H9 (cell line): ENCODE measurements at regions not wholly inside any gene's neighbourhood (a gene's known extent, or its start where the extent isn't known, plus 50 kb on each side); places are given as distances from the start of the nearest gene placed in this dataset.

Experiments
- DNase-seq: peaks from one replicate; pipeline ENCODE4 v3.0.0-alpha.2; 2017
- H2AFZ ChIP-seq: one replicate; pipeline ENCODE4 v1.6.1; 2013; ENCODE audit warnings: mild to moderate bottlenecking, low read length, control low read depth, moderate library complexity
- H2AK5ac ChIP-seq: 2 replicates; pipeline ENCODE4 v1.6.1; 2013; ENCODE audit warnings: low read length, control low read depth, mixed read lengths; ENCODE audit not compliant: insufficient read length
- H2BK120ac ChIP-seq: one replicate; pipeline ENCODE4 v1.6.1; 2013; ENCODE audit warnings: low read depth, mild to moderate bottlenecking, low read length, control low read depth, inconsistent platforms; ENCODE audit not compliant: poor library complexity, severe bottlenecking
- H2BK12ac ChIP-seq: 2 replicates; pipeline ENCODE4 v1.6.1; 2013; ENCODE audit warnings: low read length, control low read depth, mixed read lengths, low read depth; ENCODE audit not compliant: insufficient read length
- H2BK15ac ChIP-seq: 2 replicates; pipeline ENCODE4 v1.6.1; 2013; ENCODE audit warnings: low read depth, low read length, control low read depth
- H2BK20ac ChIP-seq: one replicate; pipeline ENCODE4 v1.6.1; 2013; ENCODE audit warnings: low read depth, mild to moderate bottlenecking, low read length, control low read depth, inconsistent platforms; ENCODE audit not compliant: poor library complexity, severe bottlenecking
- H2BK5ac ChIP-seq: 2 replicates; pipeline ENCODE4 v1.6.1; 2013; ENCODE audit warnings: low read length, control low read depth, mixed read lengths; ENCODE audit not compliant: insufficient read length
- H3K14ac ChIP-seq: 2 replicates; pipeline ENCODE4 v1.6.1; 2013; ENCODE audit warnings: low read length, control low read depth; ENCODE audit not compliant: insufficient read depth
- H3K18ac ChIP-seq: 2 replicates; pipeline ENCODE4 v1.6.1; 2013; ENCODE audit warnings: low read depth, mild to moderate bottlenecking, mixed read lengths, low read length, control low read depth; ENCODE audit not compliant: insufficient read length
- H3K23ac ChIP-seq: 2 replicates; pipeline ENCODE4 v1.6.1; 2013; ENCODE audit warnings: low read length, control low read depth, mixed read lengths, low read depth; ENCODE audit not compliant: insufficient read length
- H3K23me2 ChIP-seq: 2 replicates; pipeline ENCODE4 v1.6.1; 2013; ENCODE audit warnings: low read depth, mild to moderate bottlenecking, mixed read lengths, low read length, control low read depth; ENCODE audit not compliant: insufficient read length, poor library complexity, severe bottlenecking
- H3K27ac ChIP-seq: 2 replicates; pipeline ENCODE4 v1.5.1; 2013; ENCODE audit warnings: low read length, control low read depth, mixed read lengths, low read depth; ENCODE audit not compliant: insufficient read length
- H3K27me3 ChIP-seq: 2 replicates; pipeline ENCODE4 v1.6.1; 2013; ENCODE audit warnings: low read length, control low read depth, inconsistent platforms; ENCODE audit not compliant: insufficient read depth
- H3K4ac ChIP-seq: 2 replicates; pipeline ENCODE4 v1.6.1; 2013; ENCODE audit warnings: low read depth, mild to moderate bottlenecking, control low read depth, inconsistent platforms, low read length, moderate library complexity
- H3K4me1 ChIP-seq: 2 replicates; pipeline ENCODE4 v1.6.1; 2013; ENCODE audit warnings: low read length, control low read depth, inconsistent platforms; ENCODE audit not compliant: insufficient read depth
- H3K4me2 ChIP-seq: 2 replicates; pipeline ENCODE4 v1.6.1; 2013; ENCODE audit warnings: low read length, control low read depth, mixed read lengths; ENCODE audit not compliant: insufficient read length, insufficient read depth
- H3K56ac ChIP-seq: 2 replicates; pipeline ENCODE4 v1.6.1; 2013; ENCODE audit warnings: low read depth, mild to moderate bottlenecking, mixed read lengths, low read length, control low read depth; ENCODE audit not compliant: insufficient read length
- H3K79me1 ChIP-seq: 2 replicates; pipeline ENCODE4 v1.6.1; 2013; ENCODE audit warnings: low read depth, mild to moderate bottlenecking, moderate library complexity, low read length, control low read depth, inconsistent platforms; ENCODE audit not compliant: insufficient read depth, poor library complexity, severe bottlenecking
- H3K79me2 ChIP-seq: 2 replicates; pipeline ENCODE4 v1.6.1; 2013; ENCODE audit warnings: low read length, control low read depth, inconsistent platforms; ENCODE audit not compliant: insufficient read depth
- H3K9ac ChIP-seq: 2 replicates; pipeline ENCODE4 v1.6.1; 2013; ENCODE audit warnings: low read length, control low read depth, mixed read lengths; ENCODE audit not compliant: insufficient read length; ENCODE audit errors: extremely low read depth
- H3K9me3 ChIP-seq: one replicate; pipeline ENCODE4 v1.6.1; 2013; ENCODE audit warnings: low read depth, low read length, inconsistent platforms; ENCODE audit not compliant: control insufficient read depth
- H3T11ph ChIP-seq: one replicate; pipeline ENCODE4 v1.6.1; 2013; ENCODE audit warnings: mild to moderate bottlenecking, low read length, control low read depth, inconsistent platforms
- H4K20me1 ChIP-seq: one replicate; pipeline ENCODE4 v1.6.1; 2013; ENCODE audit not compliant: control insufficient read depth, insufficient read length, insufficient read depth
- H4K5ac ChIP-seq: 2 replicates; pipeline ENCODE4 v1.6.1; 2013; ENCODE audit warnings: low read depth, mild to moderate bottlenecking, mixed read lengths, low read length, control low read depth; ENCODE audit not compliant: insufficient read length
- H4K8ac ChIP-seq: replicated peaks from 2 replicates; pipeline ENCODE4 v1.6.1; 2013; ENCODE audit warnings: low read length, control low read depth, mixed read lengths, low read depth; ENCODE audit not compliant: insufficient read length
- H4K91ac ChIP-seq: 2 replicates; pipeline ENCODE4 v1.6.1; 2013; ENCODE audit warnings: low read depth, mild to moderate bottlenecking, moderate library complexity, mixed read lengths, low read length, control low read depth; ENCODE audit not compliant: insufficient read length
- H3K27ac Mint-ChIP-seq, 3 experiments: 2 replicates in 2 of 3; 3 replicates in 1 of 3; pipeline ENCODE4 v1.8.0; 2020 to 2021; ENCODE audit warnings: mixed read lengths in 3 of 3, mild to moderate bottlenecking in 1 of 3, moderate library complexity in 1 of 3
- H3K27me3 Mint-ChIP-seq: 2 replicates; pipeline ENCODE4 v1.8.0; 2021; ENCODE audit warnings: low read depth, mild to moderate bottlenecking, moderate library complexity, mixed read lengths
- H3K36me3 Mint-ChIP-seq, 3 experiments: 2 replicates in 2 of 3; 3 replicates in 1 of 3; pipeline ENCODE4 v1.8.0; 2020 to 2021; ENCODE audit warnings: low read depth in 3 of 3, mixed read lengths in 3 of 3; ENCODE audit not compliant: insufficient read depth in 1 of 3
- H3K4me1 Mint-ChIP-seq, 2 experiments: 2 replicates each; pipeline ENCODE4 v1.8.0; 2020; ENCODE audit warnings: mixed read lengths in 2 of 2
- H3K4me3 Mint-ChIP-seq, 2 experiments: 2 replicates in 1 of 2; 3 replicates in 1 of 2; pipeline ENCODE4 v1.8.0; 2020 to 2021; ENCODE audit warnings: mild to moderate bottlenecking in 2 of 2, mixed read lengths in 2 of 2, moderate library complexity in 1 of 2
- H3K9me3 Mint-ChIP-seq, 2 experiments: 2 replicates in 1 of 2; 3 replicates in 1 of 2; pipeline ENCODE4 v1.8.0; 2020; ENCODE audit warnings: mild to moderate bottlenecking in 2 of 2, mixed read lengths in 2 of 2, moderate library complexity in 1 of 2
- WGBS: extraction: QIAGEN DNeasy Blood & Tissue Kit; methylation state at CpG from one replicate; pipeline ENCODE4 v1.1.7; 2013; ENCODE audit warnings: missing lambda C conversion rate, low lambda C conversion rate, mixed read lengths; ENCODE audit not compliant: insufficient read length; ENCODE audit errors: extremely low coverage; 5-methylcytosine and 5-hydroxymethylcytosine counted together
- TF ChIP-seq, protein P1 (sequence below): fragments of 200-600 bp; sonication (generic); conservative IDR thresholded peaks from 3 replicates; pipeline ENCODE4 v1.8.0; 2021; ENCODE audit warnings: antibody characterized with exemption, mild to moderate bottlenecking

DNA sequence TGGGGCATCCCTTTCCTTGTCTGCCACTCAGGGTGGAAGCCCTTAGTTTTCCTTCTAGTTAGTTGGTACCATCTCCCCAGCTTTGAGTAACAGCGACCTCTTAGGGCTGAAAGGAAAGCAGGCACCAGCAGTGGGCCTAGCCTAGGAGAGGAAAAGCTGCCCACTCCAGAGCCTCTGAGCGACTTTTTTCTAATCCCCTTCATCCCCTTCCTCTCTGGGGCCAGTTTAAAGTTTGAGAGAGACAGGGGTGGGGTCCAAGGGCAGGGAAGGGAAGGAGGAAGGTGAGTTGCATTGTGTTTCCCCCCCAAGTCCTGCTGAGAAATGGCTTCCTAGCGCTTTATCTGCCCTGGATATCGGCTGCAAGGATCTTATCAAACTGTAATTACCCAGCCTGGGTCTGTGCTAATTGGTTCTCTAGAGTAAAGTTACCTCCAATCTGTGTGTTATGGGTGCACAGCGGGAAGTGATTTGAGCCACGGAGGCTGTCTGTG is 573.9 kb upstream of the CADM1 start:
- H3K23me2 ChIP-seq, result no peaks in the 10 kb centered on the region
- peaks cover 2 to 4% of the 10 kb centered on the region in 2 experiments; a peak in 2 of 4 replicates for H3K4me1 Mint-ChIP-seq
- no peak overlapping the region for H2BK15ac ChIP-seq
- no peak overlapping the region for H3T11ph ChIP-seq
- no peak overlapping the region for H4K5ac ChIP-seq
- H3K56ac ChIP-seq, result no peak overlapping the region
- H4K20me1 ChIP-seq, result no peaks in the 10 kb centered on the region
- H4K8ac ChIP-seq, result no peak overlapping the region
- no peaks in the 10 kb centered on the region for H3K27me3 ChIP-seq
- no peak overlapping the region for H2BK12ac ChIP-seq
- no peak overlapping the region for H2BK5ac ChIP-seq
- no peak overlapping the region for H3K23ac ChIP-seq
- no peaks in the 10 kb centered on the region for H3K9me3 Mint-ChIP-seq
- no peak overlapping the region for H2AK5ac ChIP-seq
- H3K9me3 ChIP-seq, result no peaks in the 10 kb centered on the region
- peak overlapping the region in 1 of 3 experiments; percentile 12; a peak in 1 of 7 replicates for H3K27ac Mint-ChIP-seq
- no peak overlapping the region for H2AFZ ChIP-seq
- no peak overlapping the region for H3K4me2 ChIP-seq
- no peak overlapping the region for H3K27ac ChIP-seq
- TF ChIP-seq, protein P1, sequence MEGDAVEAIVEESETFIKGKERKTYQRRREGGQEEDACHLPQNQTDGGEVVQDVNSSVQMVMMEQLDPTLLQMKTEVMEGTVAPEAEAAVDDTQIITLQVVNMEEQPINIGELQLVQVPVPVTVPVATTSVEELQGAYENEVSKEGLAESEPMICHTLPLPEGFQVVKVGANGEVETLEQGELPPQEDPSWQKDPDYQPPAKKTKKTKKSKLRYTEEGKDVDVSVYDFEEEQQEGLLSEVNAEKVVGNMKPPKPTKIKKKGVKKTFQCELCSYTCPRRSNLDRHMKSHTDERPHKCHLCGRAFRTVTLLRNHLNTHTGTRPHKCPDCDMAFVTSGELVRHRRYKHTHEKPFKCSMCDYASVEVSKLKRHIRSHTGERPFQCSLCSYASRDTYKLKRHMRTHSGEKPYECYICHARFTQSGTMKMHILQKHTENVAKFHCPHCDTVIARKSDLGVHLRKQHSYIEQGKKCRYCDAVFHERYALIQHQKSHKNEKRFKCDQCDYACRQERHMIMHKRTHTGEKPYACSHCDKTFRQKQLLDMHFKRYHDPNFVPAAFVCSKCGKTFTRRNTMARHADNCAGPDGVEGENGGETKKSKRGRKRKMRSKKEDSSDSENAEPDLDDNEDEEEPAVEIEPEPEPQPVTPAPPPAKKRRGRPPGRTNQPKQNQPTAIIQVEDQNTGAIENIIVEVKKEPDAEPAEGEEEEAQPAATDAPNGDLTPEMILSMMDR, result peak; percentile 78
- H2BK20ac ChIP-seq, result no peak overlapping the region
- peak; percentile 57 for DNase-seq
- no peak overlapping the region for H2BK120ac ChIP-seq
- no peaks in the 10 kb centered on the region for H3K79me2 ChIP-seq
- no peak overlapping the region for H3K18ac ChIP-seq
- WGBS, result no CpG with 5 or more reads among the region's 6 CpGs
- no peaks in the 10 kb centered on the region; the same call in 1 of the 2 replicates for H3K4me1 ChIP-seq
- H4K91ac ChIP-seq, result no peak overlapping the region
- H3K9ac ChIP-seq, result no peak overlapping the region
- H3K27me3 Mint-ChIP-seq, result peaks cover 16% of the 10 kb centered on the region
- no peak overlapping the region for H3K4me3 Mint-ChIP-seq
- no peaks in the 10 kb centered on the region for H3K79me1 ChIP-seq
- H3K36me3 Mint-ChIP-seq, result no peaks in the 10 kb centered on the region
- no peak overlapping the region for H3K4ac ChIP-seq
- no peak overlapping the region for H3K14ac ChIP-seq
